ENCODE measurements at regions not wholly inside any gene's neighbourhood (a gene's known extent, or its start where the extent isn't known, plus 50 kb on each side); places are given as distances from the start of the nearest gene placed in this dataset.

DNA sequence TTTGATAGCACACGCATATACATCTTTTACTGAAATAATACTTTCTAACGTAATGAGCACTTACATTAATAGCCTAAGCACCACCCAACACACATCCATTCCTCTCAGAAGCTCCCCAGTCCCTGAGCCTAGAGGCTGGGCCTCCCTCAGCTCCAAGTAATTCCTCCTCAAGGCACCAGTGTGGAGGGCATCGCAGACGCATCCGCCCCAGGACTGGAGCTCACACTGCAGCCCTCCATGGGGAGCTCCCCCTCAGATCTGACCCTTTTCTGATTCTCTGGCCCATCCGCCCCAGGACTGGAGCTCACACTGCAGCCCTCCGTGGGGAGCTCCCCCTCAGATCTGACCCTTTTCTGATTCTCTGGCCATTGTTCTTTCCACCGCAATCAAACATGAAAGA is 60.4 kb upstream of the SNTG2 start (continued):
- TF ChIP-seq, protein P1, sequence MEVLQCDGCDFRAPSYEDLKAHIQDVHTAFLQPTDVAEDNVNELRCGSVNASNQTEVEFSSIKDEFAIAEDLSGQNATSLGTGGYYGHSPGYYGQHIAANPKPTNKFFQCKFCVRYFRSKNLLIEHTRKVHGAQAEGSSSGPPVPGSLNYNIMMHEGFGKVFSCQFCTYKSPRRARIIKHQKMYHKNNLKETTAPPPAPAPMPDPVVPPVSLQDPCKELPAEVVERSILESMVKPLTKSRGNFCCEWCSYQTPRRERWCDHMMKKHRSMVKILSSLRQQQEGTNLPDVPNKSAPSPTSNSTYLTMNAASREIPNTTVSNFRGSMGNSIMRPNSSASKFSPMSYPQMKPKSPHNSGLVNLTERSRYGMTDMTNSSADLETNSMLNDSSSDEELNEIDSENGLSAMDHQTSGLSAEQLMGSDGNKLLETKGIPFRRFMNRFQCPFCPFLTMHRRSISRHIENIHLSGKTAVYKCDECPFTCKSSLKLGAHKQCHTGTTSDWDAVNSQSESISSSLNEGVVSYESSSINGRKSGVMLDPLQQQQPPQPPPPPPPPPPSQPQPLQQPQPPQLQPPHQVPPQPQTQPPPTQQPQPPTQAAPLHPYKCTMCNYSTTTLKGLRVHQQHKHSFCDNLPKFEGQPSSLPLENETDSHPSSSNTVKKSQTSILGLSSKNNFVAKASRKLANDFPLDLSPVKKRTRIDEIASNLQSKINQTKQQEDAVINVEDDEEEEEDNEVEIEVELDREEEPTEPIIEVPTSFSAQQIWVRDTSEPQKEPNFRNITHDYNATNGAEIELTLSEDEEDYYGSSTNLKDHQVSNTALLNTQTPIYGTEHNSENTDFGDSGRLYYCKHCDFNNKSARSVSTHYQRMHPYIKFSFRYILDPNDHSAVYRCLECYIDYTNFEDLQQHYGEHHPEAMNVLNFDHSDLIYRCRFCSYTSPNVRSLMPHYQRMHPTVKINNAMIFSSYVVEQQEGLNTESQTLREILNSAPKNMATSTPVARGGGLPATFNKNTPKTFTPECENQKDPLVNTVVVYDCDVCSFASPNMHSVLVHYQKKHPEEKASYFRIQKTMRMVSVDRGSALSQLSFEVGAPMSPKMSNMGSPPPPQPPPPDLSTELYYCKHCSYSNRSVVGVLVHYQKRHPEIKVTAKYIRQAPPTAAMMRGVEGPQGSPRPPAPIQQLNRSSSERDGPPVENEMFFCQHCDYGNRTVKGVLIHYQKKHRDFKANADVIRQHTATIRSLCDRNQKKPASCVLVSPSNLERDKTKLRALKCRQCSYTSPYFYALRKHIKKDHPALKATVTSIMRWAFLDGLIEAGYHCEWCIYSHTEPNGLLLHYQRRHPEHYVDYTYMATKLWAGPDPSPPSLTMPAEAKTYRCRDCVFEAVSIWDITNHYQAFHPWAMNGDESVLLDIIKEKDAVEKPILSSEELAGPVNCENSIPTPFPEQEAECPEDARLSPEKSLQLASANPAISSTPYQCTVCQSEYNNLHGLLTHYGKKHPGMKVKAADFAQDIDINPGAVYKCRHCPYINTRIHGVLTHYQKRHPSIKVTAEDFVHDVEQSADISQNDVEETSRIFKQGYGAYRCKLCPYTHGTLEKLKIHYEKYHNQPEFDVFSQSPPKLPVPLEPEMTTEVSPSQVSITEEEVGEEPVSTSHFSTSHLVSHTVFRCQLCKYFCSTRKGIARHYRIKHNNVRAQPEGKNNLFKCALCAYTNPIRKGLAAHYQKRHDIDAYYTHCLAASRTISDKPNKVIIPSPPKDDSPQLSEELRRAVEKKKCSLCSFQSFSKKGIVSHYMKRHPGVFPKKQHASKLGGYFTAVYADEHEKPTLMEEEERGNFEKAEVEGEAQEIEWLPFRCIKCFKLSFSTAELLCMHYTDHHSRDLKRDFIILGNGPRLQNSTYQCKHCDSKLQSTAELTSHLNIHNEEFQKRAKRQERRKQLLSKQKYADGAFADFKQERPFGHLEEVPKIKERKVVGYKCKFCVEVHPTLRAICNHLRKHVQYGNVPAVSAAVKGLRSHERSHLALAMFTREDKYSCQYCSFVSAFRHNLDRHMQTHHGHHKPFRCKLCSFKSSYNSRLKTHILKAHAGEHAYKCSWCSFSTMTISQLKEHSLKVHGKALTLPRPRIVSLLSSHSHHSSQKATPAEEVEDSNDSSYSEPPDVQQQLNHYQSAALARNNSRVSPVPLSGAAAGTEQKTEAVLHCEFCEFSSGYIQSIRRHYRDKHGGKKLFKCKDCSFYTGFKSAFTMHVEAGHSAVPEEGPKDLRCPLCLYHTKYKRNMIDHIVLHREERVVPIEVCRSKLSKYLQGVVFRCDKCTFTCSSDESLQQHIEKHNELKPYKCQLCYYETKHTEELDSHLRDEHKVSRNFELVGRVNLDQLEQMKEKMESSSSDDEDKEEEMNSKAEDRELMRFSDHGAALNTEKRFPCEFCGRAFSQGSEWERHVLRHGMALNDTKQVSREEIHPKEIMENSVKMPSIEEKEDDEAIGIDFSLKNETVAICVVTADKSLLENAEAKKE (CRISPR knock-in tag; IDR thresholded peaks at IDR 0.05) = no peak
- TF ChIP-seq, protein P2, sequence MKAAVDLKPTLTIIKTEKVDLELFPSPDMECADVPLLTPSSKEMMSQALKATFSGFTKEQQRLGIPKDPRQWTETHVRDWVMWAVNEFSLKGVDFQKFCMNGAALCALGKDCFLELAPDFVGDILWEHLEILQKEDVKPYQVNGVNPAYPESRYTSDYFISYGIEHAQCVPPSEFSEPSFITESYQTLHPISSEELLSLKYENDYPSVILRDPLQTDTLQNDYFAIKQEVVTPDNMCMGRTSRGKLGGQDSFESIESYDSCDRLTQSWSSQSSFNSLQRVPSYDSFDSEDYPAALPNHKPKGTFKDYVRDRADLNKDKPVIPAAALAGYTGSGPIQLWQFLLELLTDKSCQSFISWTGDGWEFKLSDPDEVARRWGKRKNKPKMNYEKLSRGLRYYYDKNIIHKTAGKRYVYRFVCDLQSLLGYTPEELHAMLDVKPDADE (IDR thresholded peaks at IDR 0.05) = no peak
- TF ChIP-seq CTCF (conservative IDR thresholded peaks at IDR 0.05; ENCODE audit: low read depth in 2 of 2) (no peak), ZNF331 (CRISPR knock-in tag; IDR thresholded peaks at IDR 0.05; ENCODE audit: low read depth) (no peak), ZNF114 (CRISPR knock-in tag; IDR thresholded peaks at IDR 0.05) (no peak), NANOG (IDR thresholded peaks at IDR 0.05; ENCODE audit: borderline replicate concordance) (no peak)

Measured in GM23338 (cell line).